OCI-LY1 (cell line): ENCODE measurements at regions not wholly inside any gene's neighbourhood (a gene's known extent, or its start where the extent isn't known, plus 50 kb on each side); places are given as distances from the start of the nearest gene placed in this dataset.

Source experiments
- H2AFZ ChIP-seq: fragments of 200-600 bp; sonication (generic), shearing (Covaris generic); 2 replicates; pipeline ENCODE4 v1.6.0; 2014; ENCODE audit warnings: antibody characterized with exemption, mild to moderate bottlenecking, low read length
- H3F3A ChIP-seq: fragments of 200-600 bp; sonication (generic), shearing (Covaris generic); 2 replicates; pipeline ENCODE4 v1.6.0; 2014; ENCODE audit warnings: mild to moderate bottlenecking, antibody characterized with exemption, low read length, moderate library complexity; ENCODE audit not compliant: insufficient read depth
- H3K27ac ChIP-seq: fragments of 200-600 bp; sonication (generic); 2 replicates; pipeline ENCODE4 v1.5.1; 2014; ENCODE audit warnings: low read length, mixed run types, mild to moderate bottlenecking, low read depth; ENCODE audit not compliant: poor library complexity, severe bottlenecking
- H3K27me3 ChIP-seq: fragments of 200-600 bp; sonication (generic); 2 replicates; pipeline ENCODE4 v1.6.0; 2014; ENCODE audit warnings: antibody characterized with exemption, mild to moderate bottlenecking, low read length, moderate library complexity; ENCODE audit not compliant: insufficient read depth
- H3K36me3 ChIP-seq: fragments of 200-600 bp; sonication (generic); 2 replicates; pipeline ENCODE4 v1.6.1; 2014; ENCODE audit warnings: mild to moderate bottlenecking, antibody characterized with exemption, low read length, moderate library complexity, mixed read lengths; ENCODE audit not compliant: insufficient read depth
- H3K4me1 ChIP-seq: fragments of 200-600 bp; sonication (generic); 2 replicates; pipeline ENCODE4 v1.5.1; 2014; ENCODE audit warnings: mild to moderate bottlenecking, low read length, moderate library complexity; ENCODE audit not compliant: insufficient read depth, severe bottlenecking
- H3K4me2 ChIP-seq: fragments of 200-600 bp; sonication (generic), shearing (Covaris generic); 2 replicates; pipeline ENCODE4 v1.6.1; 2014; ENCODE audit warnings: low read length
- H3K4me3 ChIP-seq: fragments of 200-600 bp; sonication (generic); 2 replicates; pipeline ENCODE4 v1.5.1; 2014; ENCODE audit warnings: low read length, low read depth, mild to moderate bottlenecking, mixed read lengths; ENCODE audit not compliant: poor library complexity, severe bottlenecking
- H3K79me2 ChIP-seq: fragments of 200-600 bp; shearing (Covaris generic); 2 replicates; pipeline ENCODE4 v1.6.1; 2016; ENCODE audit warnings: mixed run types, low read length, mixed read lengths; ENCODE audit not compliant: insufficient read depth
- H3K9ac ChIP-seq: fragments of 200-600 bp; sonication (generic), shearing (Covaris generic); 2 replicates; pipeline ENCODE4 v1.6.1; 2014; ENCODE audit warnings: mild to moderate bottlenecking, low read length, mixed read lengths
- H3K9me2 ChIP-seq: fragments of 200-600 bp; sonication (generic), shearing (Covaris generic); 2 replicates; pipeline ENCODE4 v1.6.1; 2014; ENCODE audit warnings: low read depth, mild to moderate bottlenecking, low read length, mixed read lengths
- H3K9me3 ChIP-seq: fragments of 200-600 bp; shearing (Covaris generic); 2 replicates; pipeline ENCODE4 v1.6.1; 2014; ENCODE audit warnings: low read length, mixed read lengths
- H4K20me1 ChIP-seq: fragments of 200-600 bp; sonication (generic), shearing (Covaris generic); 2 replicates; pipeline ENCODE4 v1.6.0; 2016; ENCODE audit warnings: mild to moderate bottlenecking, low read length; ENCODE audit not compliant: insufficient read depth
- EZH2 ChIP-seq: fragments of 200-600 bp; sonication (generic), shearing (Covaris generic); IDR thresholded peaks from 2 replicates; pipeline ENCODE4 v1.8.0; 2017; ENCODE audit warnings: borderline replicate concordance, mixed run types, mild to moderate bottlenecking, antibody characterized with exemption, low read length, moderate library complexity, mixed read lengths
- TF ChIP-seq, protein P1 (sequence below): fragments of 200-600 bp; sonication (generic), shearing (Covaris generic); IDR thresholded peaks from 2 replicates; pipeline ENCODE4 v1.5.1; 2017; ENCODE audit warnings: mild to moderate bottlenecking, antibody characterized with exemption, low read length, moderate library complexity, mixed read lengths

GRCh38 chr2:155442088-155442487 lies 743.6 kb downstream of the KCNJ3 start:
- Histone ChIP-seq H3K9me3 (no peaks in the 10 kb centered on the region), H3K9ac (no peak overlapping the region), H4K20me1 (no peaks in the 10 kb centered on the region), H3K79me2 (no peaks in the 10 kb centered on the region), H3K4me3 (no peak overlapping the region), H3K9me2 (no peaks in the 10 kb centered on the region), H3K27ac (no peak overlapping the region), H3K4me1 (no peaks in the 10 kb centered on the region), H3F3A (no peaks in the 10 kb centered on the region), H2AFZ (no peak overlapping the region), H3K27me3 (no peaks in the 10 kb centered on the region), H3K4me2 (no peak overlapping the region), H3K36me3 (no peaks in the 10 kb centered on the region)
- TF ChIP-seq, protein P1, sequence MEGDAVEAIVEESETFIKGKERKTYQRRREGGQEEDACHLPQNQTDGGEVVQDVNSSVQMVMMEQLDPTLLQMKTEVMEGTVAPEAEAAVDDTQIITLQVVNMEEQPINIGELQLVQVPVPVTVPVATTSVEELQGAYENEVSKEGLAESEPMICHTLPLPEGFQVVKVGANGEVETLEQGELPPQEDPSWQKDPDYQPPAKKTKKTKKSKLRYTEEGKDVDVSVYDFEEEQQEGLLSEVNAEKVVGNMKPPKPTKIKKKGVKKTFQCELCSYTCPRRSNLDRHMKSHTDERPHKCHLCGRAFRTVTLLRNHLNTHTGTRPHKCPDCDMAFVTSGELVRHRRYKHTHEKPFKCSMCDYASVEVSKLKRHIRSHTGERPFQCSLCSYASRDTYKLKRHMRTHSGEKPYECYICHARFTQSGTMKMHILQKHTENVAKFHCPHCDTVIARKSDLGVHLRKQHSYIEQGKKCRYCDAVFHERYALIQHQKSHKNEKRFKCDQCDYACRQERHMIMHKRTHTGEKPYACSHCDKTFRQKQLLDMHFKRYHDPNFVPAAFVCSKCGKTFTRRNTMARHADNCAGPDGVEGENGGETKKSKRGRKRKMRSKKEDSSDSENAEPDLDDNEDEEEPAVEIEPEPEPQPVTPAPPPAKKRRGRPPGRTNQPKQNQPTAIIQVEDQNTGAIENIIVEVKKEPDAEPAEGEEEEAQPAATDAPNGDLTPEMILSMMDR = no peak

DNA sequence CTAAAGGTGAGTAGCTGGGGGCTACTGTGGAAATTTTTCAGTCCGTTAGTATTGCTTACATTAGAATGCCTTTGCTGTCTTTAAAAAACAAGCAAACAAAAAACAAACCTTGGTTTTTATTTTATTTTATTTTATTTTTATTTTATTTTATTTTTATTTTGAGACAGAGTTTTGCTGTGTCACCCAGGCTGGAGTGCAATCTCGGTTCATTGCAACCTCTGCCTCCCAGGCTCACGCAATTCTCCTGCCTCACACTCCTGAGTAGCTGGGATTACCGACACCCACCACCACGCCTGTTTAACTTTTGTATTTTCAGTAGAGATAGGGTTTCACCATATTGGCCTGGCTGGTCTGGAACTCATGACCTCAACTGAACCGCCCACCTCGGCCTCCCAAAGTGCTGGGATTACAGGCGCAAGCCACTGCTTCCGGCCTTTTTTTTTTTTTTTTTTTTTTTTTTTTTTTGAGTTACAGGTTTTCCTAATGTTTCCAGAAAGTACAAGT lies 732.6 kb downstream of the KCNJ3 start:
- H3K4me3 ChIP-seq = no peak overlapping the region
- H4K20me1 ChIP-seq = no peaks in the 10 kb centered on the region
- H3K27ac ChIP-seq = no peak overlapping the region
- no peaks in the 10 kb centered on the region for H3F3A ChIP-seq
- no peak overlapping the region for H2AFZ ChIP-seq
- no peaks in the 10 kb centered on the region for H3K27me3 ChIP-seq
- no peaks in the 10 kb centered on the region for H3K9me3 ChIP-seq
- no peaks in the 10 kb centered on the region for H3K9me2 ChIP-seq
- no peak overlapping the region for H3K4me2 ChIP-seq
- no peak overlapping the region for H3K9ac ChIP-seq
- no peaks in the 10 kb centered on the region for H3K4me1 ChIP-seq
- H3K79me2 ChIP-seq = no peaks in the 10 kb centered on the region
- H3K36me3 ChIP-seq = no peaks in the 10 kb centered on the region
- TF ChIP-seq EZH2 = no peak
- TF ChIP-seq, protein P1 = no peak

- Histone ChIP-seq H3K27ac (no peak overlapping the region), H3K9me2 (no peaks in the 10 kb centered on the region), H3K9ac (no peak overlapping the region), H3K4me1 (no peaks in the 10 kb centered on the region), H3K79me2 (no peaks in the 10 kb centered on the region), H3F3A (no peaks in the 10 kb centered on the region), H3K27me3 (no peaks in the 10 kb centered on the region), H3K4me3 (no peak overlapping the region), H4K20me1 (no peaks in the 10 kb centered on the region), H3K36me3 (no peaks in the 10 kb centered on the region), H3K9me3 (no peaks in the 10 kb centered on the region), H3K4me2 (no peak overlapping the region), H2AFZ (no peak overlapping the region)
- TF ChIP-seq, protein P1 = no peak
Observed at GRCh38 chr2:155427470-155427869, 729.0 kb downstream of the KCNJ3 start.
